CD4-positive, alpha-beta T cell treated with Interleukin-6 for 4 hours (primary cell): ENCODE measurements at regions not wholly inside any gene's neighbourhood (a gene's known extent, or its start where the extent isn't known, plus 50 kb on each side); places are given as distances from the start of the nearest gene placed in this dataset.

ENCODE experiments used
- DNase-seq: peaks from one replicate; pipeline ENCODE4 v3.0.0-alpha.2; 2020; ENCODE audit warnings: mixed read lengths

DNA sequence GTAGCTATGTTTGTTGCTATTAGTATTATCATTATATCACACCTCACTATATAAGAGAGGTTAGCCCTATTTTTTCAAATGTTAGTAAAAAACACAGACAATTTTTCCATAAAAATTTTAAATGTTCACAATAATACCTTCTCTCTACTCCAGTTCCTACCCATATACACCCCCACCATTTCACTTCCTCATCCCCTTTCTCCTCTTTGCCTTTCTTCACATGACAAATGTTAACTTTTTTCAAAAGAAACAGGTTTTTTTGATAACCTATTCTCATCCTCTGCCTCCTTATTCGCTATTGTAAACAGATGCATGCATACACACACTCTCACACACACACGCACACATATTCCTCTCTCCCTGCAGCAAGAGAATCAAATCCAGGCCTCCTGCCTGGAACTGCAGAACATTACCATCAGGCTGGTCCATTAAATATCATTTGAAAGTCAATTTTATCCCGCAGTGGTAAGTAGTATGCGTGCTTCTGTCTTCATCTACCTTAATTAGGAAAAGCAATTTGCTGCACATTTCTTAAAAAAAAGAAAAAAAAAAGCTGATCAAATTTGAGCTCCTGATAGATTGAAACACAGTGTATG, 55.5 kb downstream of the MID1IP1 start:
- no peak for DNase-seq

DNA sequence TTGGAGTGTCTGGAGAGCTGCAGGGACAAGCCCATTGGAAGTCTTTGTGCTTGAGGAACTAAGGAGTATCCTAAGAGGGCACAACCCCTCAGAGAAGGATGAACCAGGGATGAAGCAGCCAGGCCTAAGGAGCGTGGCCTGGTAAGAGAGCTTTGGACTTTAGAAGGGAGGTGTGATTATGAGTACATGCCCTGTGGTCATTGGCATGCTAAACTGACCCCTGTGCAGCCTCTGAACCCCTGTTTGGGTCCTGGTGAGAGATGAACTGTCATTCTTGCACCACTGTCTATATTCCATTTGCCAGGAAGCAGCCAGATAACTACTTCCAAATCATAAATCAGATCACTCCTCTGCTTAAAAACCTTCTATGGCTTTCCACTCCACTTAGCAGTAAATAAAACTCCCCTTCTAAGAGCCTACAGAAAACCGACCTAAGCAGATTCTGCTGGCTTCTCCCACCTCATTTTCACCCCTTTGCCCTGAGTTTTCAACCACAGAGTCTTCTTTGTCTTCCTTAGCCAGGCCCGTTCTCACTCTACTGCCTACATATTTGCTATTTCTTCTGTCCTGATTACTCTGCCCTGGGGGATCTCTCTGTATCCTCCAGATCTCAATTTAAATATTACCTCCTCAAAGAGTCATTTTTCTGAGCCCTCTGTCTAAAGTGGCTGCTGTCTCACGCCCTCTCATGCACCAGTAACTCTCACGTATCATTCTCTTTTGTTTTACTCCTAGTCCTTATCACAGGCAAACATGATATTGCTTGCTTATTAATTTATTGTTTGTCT, 56.7 kb downstream of the MID1IP1 start:
- DNase-seq, result no peak

- DNase-seq, result no peak
Observed at GRCh38 chrX:38859602-38860001, 58.3 kb downstream of the MID1IP1 start.

DNA sequence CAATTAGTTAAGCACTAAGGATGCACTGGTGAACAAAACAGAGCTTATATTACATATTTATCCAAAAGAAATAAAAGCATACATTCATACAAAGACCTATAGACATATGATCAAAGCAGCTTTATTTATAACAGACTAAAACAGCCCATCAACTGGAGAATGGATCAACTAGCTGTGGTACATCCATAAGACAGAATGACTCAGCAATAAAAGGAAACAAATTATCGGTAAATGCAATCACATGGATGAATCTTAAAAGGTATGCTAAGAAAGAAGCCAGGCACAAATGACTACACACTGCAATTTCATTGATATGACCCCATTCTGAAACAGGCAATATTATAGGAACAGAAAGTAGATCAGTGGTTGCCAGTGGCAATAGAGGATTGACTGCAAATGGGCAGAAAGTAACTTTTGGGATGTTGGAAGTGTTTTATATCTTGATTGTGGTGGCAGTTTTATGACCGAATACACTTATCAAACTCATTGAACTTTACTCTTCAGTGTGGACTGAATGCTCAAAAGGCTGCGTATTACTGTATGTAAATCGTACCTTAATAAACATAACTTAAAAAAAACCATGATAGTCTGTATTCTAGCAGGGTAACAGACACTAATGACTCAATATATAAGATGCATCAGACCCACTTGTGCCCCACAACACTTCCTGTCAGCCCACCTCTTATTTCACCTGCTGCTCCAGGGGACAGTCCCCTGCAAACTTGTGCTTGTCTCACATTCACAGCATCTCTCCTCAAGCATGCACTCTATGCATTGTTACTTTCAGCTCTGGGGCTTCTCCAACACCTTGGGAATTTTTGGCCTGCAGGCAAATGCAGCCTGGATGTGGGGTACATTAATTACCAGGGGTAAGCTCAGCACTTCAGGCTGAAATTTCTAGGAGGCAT, 59.1 kb downstream of the MID1IP1 start:
- no peak for DNase-seq

GRCh38 chrX:38861489-38861888, 60.2 kb downstream of the MID1IP1 start:
- DNase-seq, result no peak

DNA sequence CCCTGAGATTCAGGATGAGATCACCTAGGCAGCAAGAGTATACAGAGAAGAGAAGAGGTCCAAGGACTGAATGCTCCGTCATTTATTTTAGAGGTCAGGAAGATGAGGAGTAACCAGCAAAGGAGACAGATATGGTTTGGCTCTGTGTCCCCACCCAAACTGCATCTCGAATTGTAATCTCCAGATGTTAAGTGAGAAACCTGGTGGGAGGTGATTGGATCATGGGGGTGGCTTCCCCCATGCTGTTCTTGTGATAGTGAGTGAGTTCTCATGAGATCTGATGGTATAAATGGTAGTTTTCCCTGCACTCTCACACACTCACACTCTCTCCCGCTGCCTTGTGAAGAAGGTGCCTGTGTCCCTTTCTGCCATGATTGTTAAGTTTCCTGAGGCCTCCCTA, 60.8 kb downstream of the MID1IP1 start:
- no peak for DNase-seq

- no peak for DNase-seq
Observed at GRCh38 chrX:38864165-38864564, 62.9 kb downstream of the MID1IP1 start.

DNA sequence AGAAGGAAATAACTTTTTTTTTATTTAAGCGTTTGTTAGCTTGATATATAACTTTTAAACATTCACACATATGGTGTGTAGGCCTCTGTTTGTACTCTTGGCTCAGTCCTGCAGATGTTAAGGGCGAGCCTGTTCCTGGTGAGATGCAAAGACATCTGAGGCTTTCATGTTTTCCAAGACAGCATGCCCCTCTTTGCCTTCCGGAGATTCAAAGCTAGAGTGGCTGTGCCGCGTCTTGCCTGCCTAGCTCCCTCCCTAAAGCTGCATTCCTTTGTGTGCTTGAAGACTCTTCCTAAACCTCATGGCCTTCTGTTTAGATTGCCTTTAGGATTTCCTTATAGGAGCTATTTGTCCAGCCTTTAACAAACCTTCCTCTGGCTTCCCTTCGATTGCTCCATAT, 67.1 kb downstream of the MID1IP1 start:
- no peak for DNase-seq

GRCh38 chrX:38868941-38869401, 67.7 kb downstream of the MID1IP1 start:
- no peak for DNase-seq

- no peak for DNase-seq
Observed at GRCh38 chrX:38870361-38870895, 69.2 kb downstream of the MID1IP1 start.

DNA sequence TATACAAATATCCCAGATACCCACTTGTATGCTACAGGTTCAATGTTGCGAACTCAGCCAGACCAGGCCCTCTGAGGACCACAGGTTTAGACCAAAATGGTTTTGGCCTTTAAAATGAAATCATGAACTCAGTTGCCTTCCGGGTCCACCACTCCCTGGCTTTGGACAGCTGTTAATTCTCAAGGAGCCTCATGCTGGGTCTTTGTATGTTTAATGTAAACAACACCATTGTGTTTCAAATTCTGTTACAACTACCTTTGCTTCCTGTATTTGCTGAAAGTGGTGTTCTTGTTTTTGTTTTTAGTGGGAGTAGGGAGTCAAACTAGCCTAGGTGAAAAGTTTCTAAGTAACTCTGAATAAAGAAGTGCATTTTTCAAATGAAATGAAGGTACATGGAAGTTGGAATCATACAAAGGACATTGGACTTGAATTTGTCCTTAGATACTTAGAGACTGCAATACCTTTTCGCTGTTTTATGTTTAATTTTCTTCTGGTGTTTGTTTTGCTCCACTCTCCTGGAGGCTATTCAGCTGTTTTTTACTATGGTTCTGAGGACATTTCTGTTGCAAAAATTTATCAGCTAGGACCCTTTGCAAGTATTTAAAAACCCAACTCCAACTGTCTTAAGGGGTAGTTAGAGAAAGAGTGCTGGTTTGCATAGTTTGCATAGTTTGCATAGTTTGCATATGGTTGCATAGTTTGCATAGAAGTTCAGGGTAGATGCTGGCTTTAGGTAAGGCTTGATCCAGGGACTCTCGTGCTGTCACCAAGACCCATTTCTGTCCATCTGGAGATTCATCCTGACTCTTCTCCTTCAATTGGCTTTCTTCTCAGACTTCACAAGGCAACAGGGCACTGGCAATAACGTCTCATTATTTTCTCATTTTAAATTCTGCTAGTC, 70.1 kb downstream of the MID1IP1 start:
- DNase-seq, result no peak

DNA sequence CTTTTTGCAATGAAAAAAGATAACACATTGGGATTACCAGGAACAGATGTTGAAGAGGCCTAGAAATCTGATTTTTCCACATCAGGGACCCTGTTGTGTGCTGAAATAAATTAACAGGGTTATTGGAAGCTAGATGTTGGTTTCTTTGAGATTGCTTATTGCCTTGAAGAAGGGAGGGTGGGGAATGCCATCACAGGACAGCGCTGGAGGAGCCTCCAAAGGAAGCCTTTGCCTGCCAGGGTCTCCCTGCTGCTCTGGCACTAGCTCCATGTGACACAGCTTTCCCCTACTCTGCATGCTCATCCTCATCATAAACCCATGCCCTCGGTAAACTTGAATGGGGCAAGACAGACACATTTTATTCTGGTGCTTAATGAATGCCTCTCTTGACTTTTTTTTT, 76.1 kb downstream of the MID1IP1 start:
- no peak for DNase-seq

DNA sequence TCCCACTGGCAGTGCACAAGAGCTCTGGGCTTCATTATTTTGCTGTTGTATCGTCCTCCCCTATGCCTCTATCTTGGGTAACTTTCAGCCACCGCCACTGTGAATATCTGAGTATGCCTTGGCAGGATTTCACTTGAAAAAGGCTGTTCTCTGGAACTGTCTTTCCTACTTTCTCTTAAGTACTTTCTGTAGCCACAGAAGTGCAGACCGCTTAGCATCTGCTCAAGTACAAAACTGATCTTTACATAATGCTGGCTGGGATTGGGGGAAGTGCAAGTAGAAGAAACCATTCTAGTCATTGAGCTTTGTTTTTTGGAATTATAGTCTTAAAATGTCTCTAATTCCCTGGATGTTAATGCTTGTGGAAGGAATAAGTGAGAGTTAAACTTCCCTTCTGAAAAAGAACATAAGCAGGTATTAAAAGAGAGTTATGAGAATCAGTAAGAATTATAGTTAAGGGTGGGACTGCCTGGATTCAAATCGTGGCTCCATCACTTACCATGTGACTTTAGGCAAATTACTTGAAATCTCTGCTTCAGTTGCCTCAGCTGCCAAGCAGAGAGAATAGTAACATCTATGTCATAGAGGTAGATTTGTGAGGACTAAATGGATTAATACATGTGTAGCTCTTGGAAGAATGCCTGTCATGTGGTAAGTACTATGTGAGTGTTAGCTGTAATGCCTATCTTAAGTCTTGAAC, 77.5 kb downstream of the MID1IP1 start:
- no peak for DNase-seq

- peak; percentile 12 for DNase-seq
Observed at GRCh38 chrX:38879631-38880220, 78.5 kb downstream of the MID1IP1 start.

DNA sequence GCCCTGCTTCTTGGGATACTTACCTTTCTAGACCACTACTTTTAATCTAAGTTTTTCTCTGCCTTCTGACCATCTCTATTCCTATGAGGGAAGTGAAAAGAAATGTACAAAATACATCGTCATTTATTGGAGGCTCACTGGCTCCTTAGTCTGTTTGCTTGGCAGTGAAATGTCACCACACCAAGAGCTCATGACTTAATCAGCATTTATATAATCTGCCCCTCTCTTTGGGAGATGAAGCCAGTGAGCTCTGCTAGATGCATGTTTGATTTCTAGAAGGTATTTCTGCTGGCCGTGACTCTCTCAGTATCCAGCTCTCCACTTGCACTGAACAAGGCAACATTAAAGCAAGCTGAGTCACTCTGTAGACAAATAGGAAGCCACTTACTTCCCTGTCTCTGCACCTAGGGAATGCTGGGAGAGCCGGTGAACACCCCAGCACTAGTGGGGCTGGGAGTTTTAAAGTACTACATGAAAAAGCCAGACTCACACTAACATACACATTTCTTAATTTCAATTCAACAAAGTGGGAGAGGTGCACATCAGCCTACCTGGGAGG, 79.1 kb downstream of the MID1IP1 start:
- DNase-seq, result no peak

DNA sequence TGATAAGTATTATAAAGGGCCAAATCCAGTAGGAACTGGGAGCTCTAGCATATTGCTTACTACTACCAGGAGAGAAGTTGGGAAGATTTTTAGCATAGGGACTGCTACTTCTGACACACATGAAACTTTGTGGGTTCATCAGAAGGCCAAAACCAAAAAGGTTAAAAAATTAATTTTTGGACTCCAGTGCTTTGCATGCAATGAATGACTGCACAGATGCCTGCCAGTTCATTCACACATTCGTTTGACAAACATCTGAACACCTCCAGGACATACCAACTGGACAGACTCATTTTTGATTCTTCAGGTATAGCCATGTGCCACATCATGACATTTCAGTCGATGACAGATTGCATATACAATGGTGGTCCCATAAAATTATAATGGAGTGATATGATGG, 79.8 kb downstream of the MID1IP1 start:
- DNase-seq, result no peak

DNA sequence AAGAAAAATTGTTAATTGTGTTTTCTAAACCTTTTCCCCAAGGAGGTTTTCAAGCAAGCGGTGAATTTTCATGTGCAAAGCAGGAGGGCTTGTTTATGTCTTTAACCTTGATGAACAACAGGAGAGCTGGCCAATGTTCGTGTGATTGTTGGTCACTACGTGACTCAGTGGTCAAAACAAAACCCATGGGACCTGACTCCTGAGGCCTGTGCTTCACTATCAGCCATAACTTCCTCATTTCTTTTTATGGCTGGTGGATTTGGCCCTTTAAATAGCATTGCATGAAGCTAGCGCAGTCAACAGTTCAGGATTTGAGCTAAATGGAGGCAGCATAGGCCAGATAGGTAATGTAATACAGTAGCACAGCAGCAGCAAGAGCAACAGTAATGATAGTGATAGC, 80.5 kb downstream of the MID1IP1 start:
- DNase-seq, result no peak

DNA sequence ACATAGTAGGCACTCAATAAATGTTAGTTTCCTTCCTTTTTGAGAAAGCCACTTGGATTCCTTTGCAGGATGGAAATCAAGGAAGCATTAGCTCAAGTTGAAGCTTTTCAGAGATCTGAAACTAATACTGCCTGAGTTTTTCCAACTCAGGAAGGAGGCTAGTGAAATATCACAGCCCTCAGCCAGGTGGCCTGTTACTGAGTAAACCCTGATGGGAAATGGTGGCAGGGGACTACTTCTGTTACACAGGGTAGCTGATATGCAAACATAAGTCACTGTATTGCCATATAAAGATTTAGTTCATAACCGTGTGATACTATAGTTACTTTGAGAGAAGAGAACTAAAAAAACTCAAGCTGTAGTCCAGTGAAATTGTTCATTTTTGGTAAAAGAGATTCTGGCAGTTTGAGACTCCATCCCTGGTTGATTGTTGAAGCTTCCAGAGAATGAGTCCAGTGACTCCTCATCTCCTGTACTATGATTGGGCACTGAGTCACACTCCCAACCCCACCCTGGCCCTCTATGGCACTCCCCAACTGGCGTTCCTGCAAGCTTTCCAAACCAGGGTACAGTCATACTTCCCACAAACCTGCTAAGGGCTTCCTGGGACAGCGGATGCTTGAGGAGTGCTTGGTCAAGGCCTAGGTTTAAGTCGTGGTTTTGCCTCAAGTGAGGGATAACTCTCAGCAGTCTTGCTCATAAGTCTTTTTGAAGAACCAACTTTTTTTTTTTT, 81.8 kb downstream of the MID1IP1 start:
- DNase-seq, result no peak

- no peak for DNase-seq
Observed at GRCh38 chrX:38886112-38886511, 84.9 kb downstream of the MID1IP1 start.

DNA sequence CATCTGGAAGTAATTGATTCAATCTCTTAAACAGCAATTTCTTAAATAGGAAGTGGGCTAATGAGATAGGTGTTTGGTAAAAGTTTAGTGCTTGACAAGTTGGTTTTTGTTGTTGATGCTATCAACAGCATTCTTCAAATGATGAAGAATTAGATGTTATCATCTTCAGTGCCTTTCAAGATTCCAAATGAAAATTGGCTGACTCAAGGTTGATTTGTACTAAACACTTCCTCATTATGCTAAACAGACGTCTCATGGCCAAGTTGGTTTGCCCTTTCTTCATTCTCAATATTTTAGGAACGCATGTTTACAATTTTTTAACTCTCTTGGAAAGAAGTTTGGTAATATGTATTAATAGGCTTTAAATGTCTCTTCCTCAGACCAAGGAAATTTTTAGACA, 86.0 kb downstream of the MID1IP1 start:
- no peak for DNase-seq
